GM19238 (cell line): ENCODE measurements at regions not wholly inside any gene's neighbourhood (a gene's known extent, or its start where the extent isn't known, plus 50 kb on each side); places are given as distances from the start of the nearest gene placed in this dataset.

Source experiments
- DNase-seq: peaks from one replicate; pipeline ENCODE4 v3.0.0; 2011; ENCODE audit warnings: low spot score; ENCODE audit not compliant: insufficient read length

- DNase-seq: no peak
These were observed 224.7 kb upstream of the GBE1 start for GRCh38 chr3:81985996-81986723.

GRCh38 chr3:81983382-81983781 is 221.9 kb upstream of the GBE1 start:
- no peak for DNase-seq

- no peak for DNase-seq
These were observed 219.4 kb upstream of the GBE1 start for GRCh38 chr3:81980596-81981494.

GRCh38 chr3:81974751-81975150 is 213.3 kb upstream of the GBE1 start:
- no peak for DNase-seq

- DNase-seq: no peak
These were observed 207.2 kb upstream of the GBE1 start for GRCh38 chr3:81968658-81969057.

- no peak for DNase-seq
These were observed 205.9 kb upstream of the GBE1 start for GRCh38 chr3:81967393-81967792.

- DNase-seq: no peak
These were observed 204.3 kb upstream of the GBE1 start for GRCh38 chr3:81965696-81966095.

- DNase-seq: no peak
These were observed 201.0 kb upstream of the GBE1 start for GRCh38 chr3:81962396-81962795.

- DNase-seq: no peak
These were observed 197.7 kb upstream of the GBE1 start for GRCh38 chr3:81958972-81959640.

- no peak for DNase-seq
These were observed 194.4 kb upstream of the GBE1 start for GRCh38 chr3:81955878-81956277.

- DNase-seq: no peak
These were observed 191.7 kb upstream of the GBE1 start for GRCh38 chr3:81953111-81953510.

GRCh38 chr3:81952141-81952540 is 190.7 kb upstream of the GBE1 start:
- DNase-seq: no peak

GRCh38 chr3:81951636-81952035 is 190.2 kb upstream of the GBE1 start:
- DNase-seq: no peak

GRCh38 chr3:81951106-81951505 is 189.7 kb upstream of the GBE1 start:
- DNase-seq: no peak

GRCh38 chr3:81947359-81947758 is 185.9 kb upstream of the GBE1 start:
- DNase-seq: no peak

GRCh38 chr3:81938681-81939080 is 177.2 kb upstream of the GBE1 start:
- no peak for DNase-seq

GRCh38 chr3:81936817-81937216 is 175.4 kb upstream of the GBE1 start:
- no peak for DNase-seq

GRCh38 chr3:81932681-81933080 is 171.2 kb upstream of the GBE1 start:
- no peak for DNase-seq

GRCh38 chr3:81931265-81932251 is 170.1 kb upstream of the GBE1 start:
- no peak for DNase-seq

GRCh38 chr3:81929697-81930096 is 168.3 kb upstream of the GBE1 start:
- DNase-seq: no peak

GRCh38 chr3:81927811-81928210 is 166.4 kb upstream of the GBE1 start:
- DNase-seq: no peak
